GM18498 (cell line): ENCODE measurements at regions not wholly inside any gene's neighbourhood (a gene's known extent, or its start where the extent isn't known, plus 50 kb on each side); places are given as distances from the start of the nearest gene placed in this dataset.

ENCODE experiments used
- ATAC-seq: cut with Tn5 transposase; IDR thresholded peaks from one replicate; pipeline ENCODE4 v1.9.1; 2021; ENCODE audit warnings: mild to moderate bottlenecking, moderate library complexity; ENCODE audit not compliant: unreplicated experiment

- ATAC-seq = no peak
Observed at GRCh38 chr11:122062763-122063162, 53.3 kb downstream of the BLID start.

GRCh38 chr11:122059565-122059964, 56.5 kb downstream of the BLID start:
- no peak for ATAC-seq

- ATAC-seq = no peak
Observed at GRCh38 chr11:122050021-122050690, 65.9 kb downstream of the BLID start.

GRCh38 chr11:122048401-122048800, 67.6 kb downstream of the BLID start:
- no peak for ATAC-seq

GRCh38 chr11:122046846-122047245, 69.2 kb downstream of the BLID start:
- no peak for ATAC-seq

GRCh38 chr11:122046438-122046837, 69.6 kb downstream of the BLID start:
- ATAC-seq = no peak

- no peak for ATAC-seq
Observed at GRCh38 chr11:122045181-122045586, 70.8 kb downstream of the BLID start.

GRCh38 chr11:122044086-122044485, 71.9 kb downstream of the BLID start:
- ATAC-seq = no peak

GRCh38 chr11:122042981-122043380, 73.0 kb downstream of the BLID start:
- ATAC-seq = no peak

GRCh38 chr11:122040464-122040863, 75.6 kb downstream of the BLID start:
- no peak for ATAC-seq

GRCh38 chr11:122038543-122038942, 77.5 kb downstream of the BLID start:
- no peak for ATAC-seq

- no peak for ATAC-seq
Observed at GRCh38 chr11:122037911-122038310, 78.1 kb downstream of the BLID start.

GRCh38 chr11:122036493-122036892, 79.5 kb downstream of the BLID start:
- no peak for ATAC-seq

GRCh38 chr11:122036018-122036417, 80.0 kb downstream of the BLID start:
- ATAC-seq = no peak

GRCh38 chr11:122033631-122034030, 82.4 kb downstream of the BLID start:
- no peak for ATAC-seq

GRCh38 chr11:122033193-122033592, 82.8 kb downstream of the BLID start:
- ATAC-seq = no peak

GRCh38 chr11:122032317-122032716, 83.7 kb downstream of the BLID start:
- ATAC-seq = no peak

- no peak for ATAC-seq
Observed at GRCh38 chr11:122031813-122032212, 84.2 kb downstream of the BLID start.

- ATAC-seq = no peak
Observed at GRCh38 chr11:122030286-122030685, 85.7 kb downstream of the BLID start.

GRCh38 chr11:122028545-122028944, 87.5 kb downstream of the BLID start:
- no peak for ATAC-seq

- no peak for ATAC-seq
Observed at GRCh38 chr11:122028036-122028435, 88.0 kb downstream of the BLID start.

- no peak for ATAC-seq
Observed at GRCh38 chr11:122025757-122026156, 90.3 kb downstream of the BLID start.

GRCh38 chr11:122024278-122024677, 91.7 kb downstream of the BLID start:
- no peak for ATAC-seq
